Neural crest cell (in vitro differentiated cells): ENCODE measurements at regions not wholly inside any gene's neighbourhood (a gene's known extent, or its start where the extent isn't known, plus 50 kb on each side); places are given as distances from the start of the nearest gene placed in this dataset.
"Not testable (repeated sequence)": the region's sequence is repeated elsewhere in the genome, so short reads cannot be mapped to it uniquely, and the experiment has no call there.

Experiments
- DNase-seq: peaks from one replicate; pipeline ENCODE4 v3.0.0; 2021; ENCODE audit warnings: low read depth, mixed read lengths, low spot score
- H3K27ac Mint-ChIP-seq: one replicate; pipeline ENCODE4 v1.8.0; 2021; ENCODE audit warnings: mild to moderate bottlenecking, mixed read lengths; ENCODE audit not compliant: unreplicated experiment
- H3K27me3 Mint-ChIP-seq: 2 replicates; pipeline ENCODE4 v1.8.0; 2021; ENCODE audit warnings: low read depth, mild to moderate bottlenecking, mixed read lengths
- H3K36me3 Mint-ChIP-seq: 2 replicates; pipeline ENCODE4 v1.8.0; 2021; ENCODE audit warnings: low read depth, mild to moderate bottlenecking, mixed read lengths
- H3K4me1 Mint-ChIP-seq: 2 replicates; pipeline ENCODE4 v1.8.0; 2021; ENCODE audit warnings: mixed read lengths
- H3K4me3 Mint-ChIP-seq: one replicate; pipeline ENCODE4 v1.8.0; 2021; ENCODE audit warnings: mild to moderate bottlenecking, mixed read lengths
- H3K9me3 Mint-ChIP-seq: 2 replicates; pipeline ENCODE4 v1.8.0; 2021; ENCODE audit warnings: mixed read lengths
- CTCF ChIP-seq: fragments of 200-600 bp; sonication (generic); conservative IDR thresholded peaks from 2 replicates; pipeline ENCODE4 v1.5.0; 2021; ENCODE audit warnings: antibody characterized with exemption, mild to moderate bottlenecking

DNA sequence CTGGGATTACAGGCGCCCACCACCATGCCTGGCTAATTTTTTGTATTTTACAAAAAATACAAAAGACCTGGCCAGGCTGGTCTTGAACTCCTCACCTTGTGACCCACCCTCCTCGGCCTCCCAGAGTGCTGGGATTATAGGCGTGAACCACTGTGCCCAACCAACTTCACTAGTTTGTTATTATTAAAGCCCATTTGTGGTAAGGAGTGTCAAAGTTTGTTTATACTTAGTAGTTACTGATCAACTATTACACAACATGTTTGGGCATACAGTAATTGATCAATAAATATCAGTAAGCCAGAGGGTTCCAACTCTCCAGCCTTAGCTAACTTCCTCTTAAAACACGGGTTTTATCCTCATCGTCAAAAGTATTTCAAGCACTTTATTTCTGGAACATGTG is 67.5 kb upstream of the ZNG1B start:
- no peak overlapping the region for H3K4me3 Mint-ChIP-seq
- H3K27me3 Mint-ChIP-seq: peaks cover 2% of the 10 kb centered on the region
- no peak overlapping the region for H3K27ac Mint-ChIP-seq
- no peaks in the 10 kb centered on the region for H3K36me3 Mint-ChIP-seq
- peaks cover 6% of the 10 kb centered on the region for H3K4me1 Mint-ChIP-seq
- no peaks in the 10 kb centered on the region for H3K9me3 Mint-ChIP-seq
- no peak for DNase-seq
- TF ChIP-seq CTCF: no peak

- not testable (repeated sequence) for H3K27me3 Mint-ChIP-seq, DNase-seq, H3K4me3 Mint-ChIP-seq, H3K9me3 Mint-ChIP-seq, H3K4me1 Mint-ChIP-seq, H3K36me3 Mint-ChIP-seq
- peak overlapping the region; percentile 91 for H3K27ac Mint-ChIP-seq
These were observed 68.9 kb upstream of the ZNG1B start for GRCh38 chr2:113368581-113368980.

DNA sequence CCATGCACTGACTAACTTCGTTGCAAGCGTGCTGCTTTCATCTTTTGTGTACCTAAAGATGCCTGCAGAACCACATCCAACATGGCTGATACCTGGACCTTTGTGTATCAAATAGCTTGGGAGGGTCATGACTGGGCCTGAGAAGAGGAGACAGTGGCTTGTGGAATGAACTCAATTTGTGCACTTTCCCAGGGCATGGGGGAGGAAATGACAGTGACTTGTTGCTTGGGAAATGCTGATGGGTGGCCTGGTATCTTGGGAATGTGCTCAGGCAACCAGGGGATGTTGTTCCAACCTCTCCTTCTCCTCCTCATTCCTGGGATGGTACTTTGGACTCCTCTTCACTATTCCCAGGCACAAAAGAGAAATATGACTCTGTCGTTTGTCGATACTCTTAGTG is 70.7 kb upstream of the ZNG1B start:
- H3K27ac Mint-ChIP-seq, H3K27me3 Mint-ChIP-seq, H3K36me3 Mint-ChIP-seq: not testable (repeated sequence)

DNA sequence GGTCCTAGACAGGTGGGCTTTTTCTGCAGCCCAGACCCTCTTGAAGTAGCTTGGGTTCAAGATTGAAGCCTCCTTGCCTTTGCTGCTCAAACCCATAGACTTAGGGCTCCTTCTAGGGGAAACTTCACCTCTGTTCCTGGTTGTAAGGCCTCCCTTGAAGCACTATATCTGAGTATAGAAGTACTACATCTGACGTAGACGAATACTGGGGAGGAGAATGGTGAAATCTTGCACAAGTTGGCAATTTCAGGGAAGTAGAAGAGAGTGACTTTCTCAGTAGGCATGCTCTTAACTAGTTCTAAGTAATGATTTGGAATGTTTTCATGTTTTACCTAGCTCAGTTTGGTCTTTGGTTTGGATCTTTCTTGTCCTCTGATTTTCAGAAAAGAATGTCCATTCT is 71.7 kb upstream of the ZNG1B start:
- not testable (repeated sequence) for H3K4me3 Mint-ChIP-seq, H3K4me1 Mint-ChIP-seq, H3K9me3 Mint-ChIP-seq, H3K27ac Mint-ChIP-seq, H3K27me3 Mint-ChIP-seq, H3K36me3 Mint-ChIP-seq, DNase-seq

More for the DNA sequence above, 70.7 kb upstream of the ZNG1B start:
- DNase-seq, H3K9me3 Mint-ChIP-seq, H3K4me1 Mint-ChIP-seq, H3K4me3 Mint-ChIP-seq: not testable (repeated sequence)

DNA sequence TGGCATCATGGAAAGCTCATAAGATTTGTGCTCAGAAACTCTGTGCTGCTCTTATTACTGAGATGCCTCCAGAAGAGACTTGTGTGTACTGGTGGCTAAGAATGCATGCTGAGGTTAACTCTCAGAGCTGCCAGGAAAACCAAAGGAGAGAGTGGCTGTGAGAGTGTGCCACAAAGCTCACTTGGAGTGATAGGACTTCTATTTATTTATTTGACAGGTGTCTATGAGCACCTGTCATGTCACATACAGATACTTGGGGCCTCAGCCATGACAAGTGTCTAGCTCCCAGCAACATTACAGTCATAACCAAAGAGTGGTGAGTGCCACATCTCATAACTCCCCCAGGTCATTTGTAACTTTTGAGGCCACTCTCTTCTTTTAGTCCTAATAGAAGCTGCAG is 72.2 kb upstream of the ZNG1B start:
- H3K36me3 Mint-ChIP-seq, H3K4me3 Mint-ChIP-seq, DNase-seq, H3K9me3 Mint-ChIP-seq, H3K4me1 Mint-ChIP-seq, H3K27me3 Mint-ChIP-seq, H3K27ac Mint-ChIP-seq: not testable (repeated sequence)

GRCh38 chr2:113361051-113361450 is 76.4 kb upstream of the ZNG1B start:
- Mint-ChIP-seq H3K9me3 (no peaks in the 10 kb centered on the region), H3K27ac (no peak overlapping the region), H3K27me3 (no peaks in the 10 kb centered on the region), H3K4me1 (peaks cover 12% of the 10 kb centered on the region), H3K4me3 (no peak overlapping the region), H3K36me3 (no peaks in the 10 kb centered on the region)
- TF ChIP-seq CTCF: no peak
- no peak for DNase-seq

GRCh38 chr2:113357071-113357470 is 78.3 kb upstream of the PAX8 start:
- Mint-ChIP-seq H3K27ac (peak overlapping the region; percentile 7), H3K36me3 (peaks cover 3% of the 10 kb centered on the region), H3K27me3 (no peaks in the 10 kb centered on the region), H3K4me1 (peaks cover 41% of the 10 kb centered on the region), H3K4me3 (no peak overlapping the region), H3K9me3 (no peaks in the 10 kb centered on the region)
- no peak for DNase-seq
- no peak for TF ChIP-seq CTCF

GRCh38 chr2:113356284-113356683 is 77.6 kb upstream of the PAX8 start:
- DNase-seq, H3K27me3 Mint-ChIP-seq, H3K27ac Mint-ChIP-seq, H3K4me3 Mint-ChIP-seq, H3K9me3 Mint-ChIP-seq, H3K36me3 Mint-ChIP-seq: not testable (repeated sequence)
- H3K4me1 Mint-ChIP-seq: peaks cover 47% of the 10 kb centered on the region

- Mint-ChIP-seq H3K27ac (peak overlapping the region; percentile 38), H3K4me3 (peak overlapping the region; percentile 4), H3K4me1 (peaks cover 49% of the 10 kb centered on the region)
- H3K27me3 Mint-ChIP-seq, H3K36me3 Mint-ChIP-seq, DNase-seq, H3K9me3 Mint-ChIP-seq: not testable (repeated sequence)
These were observed 76.8 kb upstream of the PAX8 start for GRCh38 chr2:113355339-113356015.
